NB4 (cell line): ENCODE measurements at regions not wholly inside any gene's neighbourhood (a gene's known extent, or its start where the extent isn't known, plus 50 kb on each side); places are given as distances from the start of the nearest gene placed in this dataset.

Source experiments
- POLR2A ChIP-seq: IDR thresholded peaks from 2 replicates; pipeline ENCODE4 v1.6.1; 2011; ENCODE audit warnings: mild to moderate bottlenecking; ENCODE audit not compliant: insufficient read length; ENCODE audit errors: extremely low read depth
- TF ChIP-seq, protein P1 (sequence below): IDR thresholded peaks from 2 replicates; pipeline ENCODE4 v1.6.1; 2011; ENCODE audit warnings: low read depth, low read length
- TF ChIP-seq, protein P2 (sequence below): IDR thresholded peaks from one replicate; pipeline ENCODE4 v1.5.1; 2012; ENCODE audit warnings: low read depth, low read length

DNA sequence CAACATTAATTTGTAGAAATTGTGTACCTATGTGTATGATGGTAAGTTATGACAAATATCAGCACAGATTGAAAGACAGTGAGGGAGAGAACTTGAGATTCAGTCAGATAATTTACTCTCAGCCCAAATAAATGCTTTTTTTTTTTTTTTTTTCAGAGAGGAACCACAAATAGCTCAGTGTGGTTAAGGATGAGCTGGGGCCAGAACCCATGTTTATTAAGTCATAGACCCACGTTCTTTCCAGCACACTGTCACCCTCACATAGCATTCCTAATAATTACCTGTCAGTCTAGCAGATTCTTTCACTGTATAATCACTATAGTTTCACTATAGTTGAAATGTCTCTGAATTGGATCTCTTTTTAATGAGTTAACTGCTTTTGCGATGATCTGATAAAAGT lies 246.1 kb downstream of the ZIC1 start:
- TF ChIP-seq, protein P1, sequence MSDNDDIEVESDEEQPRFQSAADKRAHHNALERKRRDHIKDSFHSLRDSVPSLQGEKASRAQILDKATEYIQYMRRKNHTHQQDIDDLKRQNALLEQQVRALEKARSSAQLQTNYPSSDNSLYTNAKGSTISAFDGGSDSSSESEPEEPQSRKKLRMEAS = no peak
- TF ChIP-seq, protein P2, sequence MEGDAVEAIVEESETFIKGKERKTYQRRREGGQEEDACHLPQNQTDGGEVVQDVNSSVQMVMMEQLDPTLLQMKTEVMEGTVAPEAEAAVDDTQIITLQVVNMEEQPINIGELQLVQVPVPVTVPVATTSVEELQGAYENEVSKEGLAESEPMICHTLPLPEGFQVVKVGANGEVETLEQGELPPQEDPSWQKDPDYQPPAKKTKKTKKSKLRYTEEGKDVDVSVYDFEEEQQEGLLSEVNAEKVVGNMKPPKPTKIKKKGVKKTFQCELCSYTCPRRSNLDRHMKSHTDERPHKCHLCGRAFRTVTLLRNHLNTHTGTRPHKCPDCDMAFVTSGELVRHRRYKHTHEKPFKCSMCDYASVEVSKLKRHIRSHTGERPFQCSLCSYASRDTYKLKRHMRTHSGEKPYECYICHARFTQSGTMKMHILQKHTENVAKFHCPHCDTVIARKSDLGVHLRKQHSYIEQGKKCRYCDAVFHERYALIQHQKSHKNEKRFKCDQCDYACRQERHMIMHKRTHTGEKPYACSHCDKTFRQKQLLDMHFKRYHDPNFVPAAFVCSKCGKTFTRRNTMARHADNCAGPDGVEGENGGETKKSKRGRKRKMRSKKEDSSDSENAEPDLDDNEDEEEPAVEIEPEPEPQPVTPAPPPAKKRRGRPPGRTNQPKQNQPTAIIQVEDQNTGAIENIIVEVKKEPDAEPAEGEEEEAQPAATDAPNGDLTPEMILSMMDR = no peak
- no peak for TF ChIP-seq POLR2A
